ENCODE measurements at regions not wholly inside any gene's neighbourhood (a gene's known extent, or its start where the extent isn't known, plus 50 kb on each side); places are given as distances from the start of the nearest gene placed in this dataset.

GRCh38 chr2:144674071-144674470 lies 154.2 kb upstream of the ZEB2 start:
- DNase-seq (ENCODE audit: low read depth) = no peak
- no peak overlapping the region for H3K4me3 ChIP-seq (ENCODE audit: low read length)
- TF ChIP-seq CTCF (conservative IDR thresholded peaks at IDR 0.05; ENCODE audit: low read depth, low read length) = no peak

- no peak for DNase-seq (ENCODE audit: low read depth)
- TF ChIP-seq CTCF (conservative IDR thresholded peaks at IDR 0.05; ENCODE audit: low read depth, low read length) = no peak
- H3K4me3 ChIP-seq (ENCODE audit: low read length) = no peak overlapping the region
Observed at GRCh38 chr2:144673456-144673855, 153.5 kb upstream of the ZEB2 start.

GRCh38 chr2:144671695-144672455 lies 152.0 kb upstream of the ZEB2 start:
- H3K4me3 ChIP-seq (ENCODE audit: low read length) = no peak overlapping the region
- TF ChIP-seq CTCF (conservative IDR thresholded peaks at IDR 0.05; ENCODE audit: low read depth, low read length) = no peak
- DNase-seq (ENCODE audit: low read depth) = no peak

- DNase-seq (ENCODE audit: low read depth) = no peak
- no peak for TF ChIP-seq CTCF (conservative IDR thresholded peaks at IDR 0.05; ENCODE audit: low read depth, low read length)
- H3K4me3 ChIP-seq (ENCODE audit: low read length) = no peak overlapping the region
Observed at GRCh38 chr2:144670738-144671137, 150.8 kb upstream of the ZEB2 start.

GRCh38 chr2:144670080-144670479 lies 150.2 kb upstream of the ZEB2 start:
- H3K4me3 ChIP-seq (ENCODE audit: low read length) = no peak overlapping the region
- TF ChIP-seq CTCF (conservative IDR thresholded peaks at IDR 0.05; ENCODE audit: low read depth, low read length) = no peak
- no peak for DNase-seq (ENCODE audit: low read depth)

- H3K4me3 ChIP-seq (ENCODE audit: low read length) = no peak overlapping the region
- no peak for DNase-seq (ENCODE audit: low read depth)
- no peak for TF ChIP-seq CTCF (conservative IDR thresholded peaks at IDR 0.05; ENCODE audit: low read depth, low read length)
Observed at GRCh38 chr2:144669196-144669987, 149.5 kb upstream of the ZEB2 start.
